PFSK-1 (cell line): ENCODE measurements at regions not wholly inside any gene's neighbourhood (a gene's known extent, or its start where the extent isn't known, plus 50 kb on each side); places are given as distances from the start of the nearest gene placed in this dataset.

Source experiments
- FOXP2 ChIP-seq: optimal IDR thresholded peaks from 2 replicates; pipeline ENCODE3; 2011; ENCODE audit warnings: borderline replicate concordance, control low read depth, inconsistent platforms; ENCODE audit not compliant: insufficient read depth; ENCODE audit errors: extremely low read length, extremely low read depth
- POLR2AphosphoS5 ChIP-seq: IDR thresholded peaks from 2 replicates; pipeline ENCODE4 v1.6.1; 2012; ENCODE audit warnings: low read depth, mild to moderate bottlenecking, control low read depth, low read length, moderate library complexity
- SIN3A ChIP-seq: IDR thresholded peaks from 2 replicates; pipeline ENCODE4 v1.6.1; 2012; ENCODE audit warnings: mild to moderate bottlenecking, low read length, moderate library complexity, borderline replicate concordance; ENCODE audit not compliant: insufficient read depth
- TAF1 ChIP-seq: IDR thresholded peaks from 2 replicates; pipeline ENCODE4 v1.6.1; 2012; ENCODE audit warnings: low read length, control low read depth, borderline replicate concordance; ENCODE audit not compliant: insufficient read depth
- TF ChIP-seq, protein P1 (sequence below), 2 experiments: IDR thresholded peaks; 2 replicates each; pipeline versions ENCODE4 v1.6.1 to v1.8.0; 2011 to 2012; ENCODE audit warnings: low read depth in 2 of 2, low read length in 2 of 2, control low read depth in 1 of 2, inconsistent platforms in 1 of 2, mild to moderate bottlenecking in 1 of 2, moderate library complexity in 1 of 2; ENCODE audit not compliant: insufficient read depth in 1 of 2

DNA sequence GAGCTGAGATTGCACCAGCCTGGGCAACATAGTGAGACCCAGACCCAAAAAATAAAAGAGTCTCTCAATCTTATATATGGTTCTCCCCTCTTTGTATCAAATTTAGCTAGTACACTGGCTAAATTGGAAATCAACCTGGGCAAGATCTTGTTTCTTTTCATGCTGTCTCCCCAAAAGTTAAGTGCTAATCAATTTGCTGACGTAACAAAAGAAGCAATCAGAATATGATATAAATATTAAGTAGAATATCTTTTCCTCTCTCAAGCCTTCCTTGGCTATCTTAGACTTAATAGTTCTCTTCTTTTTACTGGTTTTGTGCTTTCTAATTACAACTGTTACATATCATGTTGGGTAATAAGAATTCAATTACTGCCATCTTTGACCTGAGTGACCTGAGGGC is 258.9 kb downstream of the KCNRG start:
- TF ChIP-seq TAF1 (no peak), FOXP2 (no peak), SIN3A (no peak), POLR2AphosphoS5 (no peak)
- TF ChIP-seq, protein P1, sequence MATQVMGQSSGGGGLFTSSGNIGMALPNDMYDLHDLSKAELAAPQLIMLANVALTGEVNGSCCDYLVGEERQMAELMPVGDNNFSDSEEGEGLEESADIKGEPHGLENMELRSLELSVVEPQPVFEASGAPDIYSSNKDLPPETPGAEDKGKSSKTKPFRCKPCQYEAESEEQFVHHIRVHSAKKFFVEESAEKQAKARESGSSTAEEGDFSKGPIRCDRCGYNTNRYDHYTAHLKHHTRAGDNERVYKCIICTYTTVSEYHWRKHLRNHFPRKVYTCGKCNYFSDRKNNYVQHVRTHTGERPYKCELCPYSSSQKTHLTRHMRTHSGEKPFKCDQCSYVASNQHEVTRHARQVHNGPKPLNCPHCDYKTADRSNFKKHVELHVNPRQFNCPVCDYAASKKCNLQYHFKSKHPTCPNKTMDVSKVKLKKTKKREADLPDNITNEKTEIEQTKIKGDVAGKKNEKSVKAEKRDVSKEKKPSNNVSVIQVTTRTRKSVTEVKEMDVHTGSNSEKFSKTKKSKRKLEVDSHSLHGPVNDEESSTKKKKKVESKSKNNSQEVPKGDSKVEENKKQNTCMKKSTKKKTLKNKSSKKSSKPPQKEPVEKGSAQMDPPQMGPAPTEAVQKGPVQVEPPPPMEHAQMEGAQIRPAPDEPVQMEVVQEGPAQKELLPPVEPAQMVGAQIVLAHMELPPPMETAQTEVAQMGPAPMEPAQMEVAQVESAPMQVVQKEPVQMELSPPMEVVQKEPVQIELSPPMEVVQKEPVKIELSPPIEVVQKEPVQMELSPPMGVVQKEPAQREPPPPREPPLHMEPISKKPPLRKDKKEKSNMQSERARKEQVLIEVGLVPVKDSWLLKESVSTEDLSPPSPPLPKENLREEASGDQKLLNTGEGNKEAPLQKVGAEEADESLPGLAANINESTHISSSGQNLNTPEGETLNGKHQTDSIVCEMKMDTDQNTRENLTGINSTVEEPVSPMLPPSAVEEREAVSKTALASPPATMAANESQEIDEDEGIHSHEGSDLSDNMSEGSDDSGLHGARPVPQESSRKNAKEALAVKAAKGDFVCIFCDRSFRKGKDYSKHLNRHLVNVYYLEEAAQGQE (IDR thresholded peaks at IDR 0.05; ENCODE audit: insufficient read depth in 1 of 2, low read depth in 2 of 2, low read length in 2 of 2), result no peak

DNA sequence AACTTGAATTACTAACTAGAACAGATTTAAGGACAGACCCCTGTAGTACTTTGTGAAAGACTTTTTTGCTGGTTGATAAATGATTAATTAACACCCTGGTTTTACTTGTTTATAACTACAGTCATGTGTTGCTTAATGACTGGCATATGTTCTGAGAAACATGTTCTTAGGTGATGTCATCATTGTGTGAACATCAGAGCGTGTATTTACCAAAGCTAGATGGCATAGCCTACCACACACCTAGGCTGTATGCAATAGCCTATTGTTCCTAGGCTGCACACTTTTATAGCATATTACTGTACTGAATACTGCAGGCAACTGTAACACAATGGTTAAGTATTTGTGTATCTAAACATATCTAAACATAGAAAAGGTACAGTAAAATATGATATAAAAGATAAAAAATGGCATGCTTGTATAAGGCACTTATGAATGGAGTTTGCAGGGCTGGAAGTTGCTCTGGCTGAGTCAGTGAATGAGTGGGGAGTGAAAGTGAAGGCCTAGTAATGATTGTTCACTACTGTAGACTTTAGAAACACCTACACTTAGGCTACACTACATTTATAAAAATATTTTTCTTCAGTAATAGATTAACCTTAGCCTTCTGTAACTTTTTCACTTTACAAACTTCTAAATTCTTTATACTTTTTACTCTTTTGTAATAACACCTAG is 260.3 kb downstream of the KCNRG start:
- no peak for TF ChIP-seq SIN3A
- no peak for TF ChIP-seq POLR2AphosphoS5
- TF ChIP-seq, protein P1 (IDR thresholded peaks at IDR 0.05; ENCODE audit: insufficient read depth in 1 of 2, low read depth in 2 of 2, low read length in 2 of 2), result no peak
- no peak for TF ChIP-seq TAF1
- no peak for TF ChIP-seq FOXP2

DNA sequence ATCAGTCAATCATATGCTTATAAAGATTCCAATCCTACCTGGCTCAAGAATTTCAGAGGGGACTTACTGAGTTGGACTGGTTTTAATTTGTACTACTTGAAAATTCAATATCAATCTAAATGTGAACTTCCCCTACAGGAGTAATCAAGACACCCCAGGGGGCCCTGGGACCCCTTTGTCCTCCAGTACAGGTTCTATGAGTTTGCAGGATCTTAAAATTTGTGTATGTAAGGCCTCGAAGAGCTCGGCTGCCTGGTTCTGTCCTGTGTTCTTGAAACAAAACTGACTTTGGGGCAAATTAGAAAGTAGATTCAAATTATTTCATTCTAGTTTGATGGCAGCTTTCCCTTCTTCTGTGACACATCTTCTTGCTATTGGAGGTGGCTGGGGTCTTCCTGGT is 261.3 kb downstream of the KCNRG start:
- TF ChIP-seq SIN3A, result no peak
- no peak for TF ChIP-seq TAF1
- no peak for TF ChIP-seq POLR2AphosphoS5
- TF ChIP-seq, protein P1 (IDR thresholded peaks at IDR 0.05; ENCODE audit: insufficient read depth in 1 of 2, low read depth in 2 of 2, low read length in 2 of 2), result no peak
- no peak for TF ChIP-seq FOXP2

DNA sequence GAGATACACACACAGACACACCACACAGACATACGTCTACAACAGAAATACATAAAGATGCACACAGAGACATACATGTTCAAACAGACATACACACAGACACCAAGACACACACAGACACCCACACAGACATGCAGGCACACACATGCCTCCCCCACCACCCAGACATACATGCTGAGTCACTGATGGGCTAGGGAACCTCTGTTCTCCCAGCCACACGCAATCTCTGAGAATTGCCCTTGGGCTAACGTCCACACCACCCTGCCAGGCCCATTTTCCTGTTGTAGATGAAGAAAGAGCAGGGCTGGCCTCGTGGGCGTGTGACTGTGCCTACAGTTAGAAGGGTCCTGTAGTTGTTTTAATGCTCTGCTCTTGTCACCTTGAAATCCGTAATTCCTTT is 261.9 kb downstream of the KCNRG start:
- TF ChIP-seq FOXP2, result no peak
- TF ChIP-seq POLR2AphosphoS5, result no peak
- TF ChIP-seq TAF1, result no peak
- no peak for TF ChIP-seq SIN3A
- TF ChIP-seq, protein P1 (IDR thresholded peaks at IDR 0.05; ENCODE audit: insufficient read depth in 1 of 2, low read depth in 2 of 2, low read length in 2 of 2), result no peak

DNA sequence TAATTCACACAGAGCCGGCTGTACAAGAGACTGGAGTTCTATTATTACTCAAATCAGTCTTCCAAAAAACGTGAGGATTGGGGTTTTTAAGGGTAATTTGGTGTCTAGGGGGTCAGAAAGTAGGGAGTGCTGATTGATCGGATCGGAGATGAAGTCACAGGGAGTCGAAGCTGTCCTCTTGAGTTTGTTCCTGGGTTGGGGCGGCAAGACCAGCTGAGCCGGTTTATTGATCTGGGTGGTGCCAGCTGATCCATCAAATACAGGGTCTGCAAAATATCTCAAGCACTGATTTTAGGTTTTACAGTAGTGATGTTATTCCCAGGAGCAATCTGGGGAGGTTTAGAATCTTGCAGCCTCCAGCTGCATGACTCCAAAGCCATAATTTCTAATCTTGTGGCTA is 262.7 kb downstream of the KCNRG start:
- TF ChIP-seq FOXP2, result no peak
- TF ChIP-seq SIN3A, result no peak
- TF ChIP-seq POLR2AphosphoS5, result no peak
